Adrenal gland (tissue), 5 donors: ENCODE measurements at regions not wholly inside any gene's neighbourhood (a gene's known extent, or its start where the extent isn't known, plus 50 kb on each side); places are given as distances from the start of the nearest gene placed in this dataset.

Experiments used
- CTCF ChIP-seq, 6 experiments: fragments of 450-650 bp in 4 of 6; fragments of 200-600 bp in 2 of 6; sonication (generic) in 1 of 6; IDR thresholded peaks; 1 replicate in 5 of 6; 2 replicates in 1 of 6; pipeline versions ENCODE4 v1.5.1 to v1.8.0; 2016 to 2021; ENCODE audit warnings: antibody characterized with exemption in 6 of 6, mild to moderate bottlenecking in 2 of 6, moderate library complexity in 1 of 6
- POLR2A ChIP-seq, 2 donors: fragments of 450-650 bp; IDR thresholded peaks; one replicate each; pipeline ENCODE4 v1.6.1; 2017; ENCODE audit warnings: antibody characterized with exemption in 2 of 2, mild to moderate bottlenecking in 2 of 2, moderate library complexity in 1 of 2
- donor health status: DM: no; HTN: no; CAD: no.

DNA sequence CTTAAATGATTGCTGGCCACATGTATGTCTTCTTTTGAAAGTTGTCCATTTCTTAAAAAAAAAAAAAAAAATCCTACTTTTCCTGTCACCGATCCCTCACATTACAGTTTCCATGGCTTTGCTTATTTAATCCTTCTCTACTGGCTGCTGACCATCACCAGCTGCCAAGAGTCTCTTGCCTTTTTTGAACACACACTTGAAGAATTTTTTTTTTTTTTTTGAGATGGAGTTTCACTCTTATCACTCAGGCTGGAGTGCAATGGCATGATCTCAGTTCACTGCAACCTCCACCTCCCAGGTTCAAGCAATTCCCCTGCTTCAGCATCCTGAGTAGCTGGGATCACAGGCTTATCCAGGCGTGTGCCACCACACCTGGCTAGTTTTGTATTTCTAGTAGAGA, 134.0 kb downstream of the ANXA5 start:
- TF ChIP-seq CTCF (IDR thresholded peaks at IDR 0.05) (no peak), POLR2A (IDR thresholded peaks at IDR 0.05) (no peak)
